Osteocyte (in vitro differentiated cells): ENCODE measurements at regions not wholly inside any gene's neighbourhood (a gene's known extent, or its start where the extent isn't known, plus 50 kb on each side); places are given as distances from the start of the nearest gene placed in this dataset.

Source experiments
- DNase-seq: peaks from one replicate; pipeline ENCODE4 v3.0.0; 2021; ENCODE audit warnings: mixed read lengths; ENCODE audit not compliant: unreplicated experiment; ENCODE audit errors: extremely low spot score
- H3K27ac Mint-ChIP-seq: one replicate; pipeline ENCODE4 v1.8.0; 2021; ENCODE audit warnings: mild to moderate bottlenecking, mixed read lengths; ENCODE audit not compliant: unreplicated experiment
- H3K27me3 Mint-ChIP-seq: one replicate; pipeline ENCODE4 v1.8.0; 2021; ENCODE audit warnings: mixed read lengths; ENCODE audit not compliant: unreplicated experiment
- H3K36me3 Mint-ChIP-seq: one replicate; pipeline ENCODE4 v1.8.0; 2021; ENCODE audit warnings: mixed read lengths; ENCODE audit not compliant: unreplicated experiment
- H3K4me1 Mint-ChIP-seq: one replicate; pipeline ENCODE4 v1.8.0; 2021; ENCODE audit warnings: mixed read lengths; ENCODE audit not compliant: unreplicated experiment
- H3K4me3 Mint-ChIP-seq: one replicate; pipeline ENCODE4 v1.8.0; 2021; ENCODE audit warnings: mild to moderate bottlenecking, moderate library complexity, mixed read lengths; ENCODE audit not compliant: unreplicated experiment
- H3K9me3 Mint-ChIP-seq: one replicate; pipeline ENCODE4 v1.8.0; 2021; ENCODE audit warnings: mixed read lengths; ENCODE audit not compliant: unreplicated experiment
- TF ChIP-seq, protein P1 (sequence below): fragments of 200-600 bp; sonication (generic); IDR thresholded peaks from 2 replicates; pipeline ENCODE4 v1.5.0; 2021; ENCODE audit warnings: antibody characterized with exemption, mild to moderate bottlenecking, moderate library complexity

DNA sequence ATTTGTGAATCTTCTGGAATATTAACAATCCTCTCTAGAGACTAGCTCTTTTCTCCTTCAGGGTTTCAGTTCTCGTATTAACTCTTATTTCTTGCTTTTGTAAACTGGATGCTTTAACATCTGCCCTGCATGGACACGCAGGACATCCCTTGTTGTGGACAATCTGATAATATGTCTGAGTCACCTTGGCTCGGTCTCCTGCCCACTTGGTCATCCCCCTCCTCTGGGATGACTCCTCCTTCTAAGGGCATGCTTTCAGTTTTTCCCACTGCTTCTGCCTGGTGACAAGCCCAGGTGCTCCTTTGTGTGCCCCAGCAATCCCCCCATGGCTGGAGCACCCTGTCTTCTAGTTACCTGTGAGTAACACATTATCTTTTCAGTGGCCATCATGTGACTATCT, 460.5 kb downstream of the DSC3 start:
- peaks cover 5% of the 10 kb centered on the region for H3K9me3 Mint-ChIP-seq
- peaks cover 26% of the 10 kb centered on the region for H3K27me3 Mint-ChIP-seq
- H3K4me3 Mint-ChIP-seq: no peak overlapping the region
- no peaks in the 10 kb centered on the region for H3K36me3 Mint-ChIP-seq
- TF ChIP-seq, protein P1, sequence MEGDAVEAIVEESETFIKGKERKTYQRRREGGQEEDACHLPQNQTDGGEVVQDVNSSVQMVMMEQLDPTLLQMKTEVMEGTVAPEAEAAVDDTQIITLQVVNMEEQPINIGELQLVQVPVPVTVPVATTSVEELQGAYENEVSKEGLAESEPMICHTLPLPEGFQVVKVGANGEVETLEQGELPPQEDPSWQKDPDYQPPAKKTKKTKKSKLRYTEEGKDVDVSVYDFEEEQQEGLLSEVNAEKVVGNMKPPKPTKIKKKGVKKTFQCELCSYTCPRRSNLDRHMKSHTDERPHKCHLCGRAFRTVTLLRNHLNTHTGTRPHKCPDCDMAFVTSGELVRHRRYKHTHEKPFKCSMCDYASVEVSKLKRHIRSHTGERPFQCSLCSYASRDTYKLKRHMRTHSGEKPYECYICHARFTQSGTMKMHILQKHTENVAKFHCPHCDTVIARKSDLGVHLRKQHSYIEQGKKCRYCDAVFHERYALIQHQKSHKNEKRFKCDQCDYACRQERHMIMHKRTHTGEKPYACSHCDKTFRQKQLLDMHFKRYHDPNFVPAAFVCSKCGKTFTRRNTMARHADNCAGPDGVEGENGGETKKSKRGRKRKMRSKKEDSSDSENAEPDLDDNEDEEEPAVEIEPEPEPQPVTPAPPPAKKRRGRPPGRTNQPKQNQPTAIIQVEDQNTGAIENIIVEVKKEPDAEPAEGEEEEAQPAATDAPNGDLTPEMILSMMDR: no peak
- no peak for DNase-seq
- H3K4me1 Mint-ChIP-seq: peaks cover 4% of the 10 kb centered on the region
- H3K27ac Mint-ChIP-seq: no peak overlapping the region

GRCh38 chr18:30578707-30579106, 463.8 kb downstream of the DSC3 start:
- no peaks in the 10 kb centered on the region for H3K9me3 Mint-ChIP-seq
- no peak for DNase-seq
- no peak overlapping the region for H3K4me3 Mint-ChIP-seq
- no peaks in the 10 kb centered on the region for H3K36me3 Mint-ChIP-seq
- TF ChIP-seq, protein P1: no peak
- no peaks in the 10 kb centered on the region for H3K4me1 Mint-ChIP-seq
- H3K27me3 Mint-ChIP-seq: peaks cover 34% of the 10 kb centered on the region
- no peak overlapping the region for H3K27ac Mint-ChIP-seq

- DNase-seq: no peak
- H3K36me3 Mint-ChIP-seq: no peaks in the 10 kb centered on the region
- H3K4me1 Mint-ChIP-seq: no peaks in the 10 kb centered on the region
- no peak overlapping the region for H3K4me3 Mint-ChIP-seq
- peaks cover 5% of the 10 kb centered on the region for H3K9me3 Mint-ChIP-seq
- no peak overlapping the region for H3K27ac Mint-ChIP-seq
- H3K27me3 Mint-ChIP-seq: peaks cover 18% of the 10 kb centered on the region
- TF ChIP-seq, protein P1: no peak
These were observed 470.3 kb downstream of the DSC3 start for GRCh38 chr18:30572214-30572613.

GRCh38 chr18:30568333-30568732, 474.2 kb downstream of the DSC3 start:
- H3K4me1 Mint-ChIP-seq: no peaks in the 10 kb centered on the region
- H3K9me3 Mint-ChIP-seq: peaks cover 5% of the 10 kb centered on the region
- H3K27ac Mint-ChIP-seq: no peak overlapping the region
- DNase-seq: no peak
- TF ChIP-seq, protein P1: no peak
- H3K36me3 Mint-ChIP-seq: no peaks in the 10 kb centered on the region
- H3K4me3 Mint-ChIP-seq: no peak overlapping the region
- H3K27me3 Mint-ChIP-seq: peaks cover 12% of the 10 kb centered on the region

DNA sequence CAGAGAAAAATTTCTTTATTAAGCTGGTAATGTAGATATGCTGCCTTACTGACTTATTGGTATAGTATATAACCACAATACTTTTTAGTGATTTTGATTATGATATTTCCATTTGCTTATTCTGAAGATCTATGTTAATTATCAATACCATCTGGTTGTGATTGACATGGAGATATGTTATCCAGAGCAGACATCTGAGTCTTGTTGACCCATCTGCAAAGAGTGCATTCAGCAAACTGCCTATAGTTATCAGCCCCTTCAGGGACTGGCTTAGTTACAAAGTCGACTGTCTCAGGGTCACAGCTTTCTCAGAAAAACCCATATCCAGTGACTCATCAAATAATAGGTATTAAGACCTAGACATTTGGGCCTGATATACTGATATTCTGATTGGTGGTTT, 475.7 kb downstream of the DSC3 start:
- no peak for DNase-seq
- Mint-ChIP-seq H3K9me3 (peaks cover 5% of the 10 kb centered on the region), H3K4me3 (no peak overlapping the region), H3K36me3 (no peaks in the 10 kb centered on the region), H3K27ac (no peak overlapping the region), H3K4me1 (no peaks in the 10 kb centered on the region), H3K27me3 (peaks cover 12% of the 10 kb centered on the region)
- TF ChIP-seq, protein P1: no peak
